HG02763 (cell line): ENCODE measurements at regions not wholly inside any gene's neighbourhood (a gene's known extent, or its start where the extent isn't known, plus 50 kb on each side); places are given as distances from the start of the nearest gene placed in this dataset.
"Not testable (repeated sequence)": the region's sequence is repeated elsewhere in the genome, so short reads cannot be mapped to it uniquely, and the experiment has no call there.

Source experiments
- ATAC-seq: cut with Tn5 transposase; IDR thresholded peaks from one replicate; pipeline ENCODE4 v1.9.1; 2021; ENCODE audit warnings: mild to moderate bottlenecking, moderate library complexity; ENCODE audit not compliant: unreplicated experiment

- no peak for ATAC-seq
Measured at GRCh38 chr1:104136621-104137020, 386.9 kb downstream of the AMY1C start.

GRCh38 chr1:104156738-104157137 lies 407.0 kb downstream of the AMY1C start:
- no peak for ATAC-seq

- ATAC-seq, result no peak
Measured at GRCh38 chr1:104163912-104164476, 414.3 kb downstream of the AMY1C start.

GRCh38 chr1:104172243-104172681 lies 422.6 kb downstream of the AMY1C start:
- ATAC-seq, result no peak

GRCh38 chr1:104182251-104182650 lies 432.6 kb downstream of the AMY1C start:
- ATAC-seq, result no peak

GRCh38 chr1:104189207-104189606 lies 439.5 kb downstream of the AMY1C start:
- ATAC-seq, result no peak

- ATAC-seq, result no peak
Measured at GRCh38 chr1:104190821-104191220, 441.1 kb downstream of the AMY1C start.

GRCh38 chr1:104195395-104195794 lies 445.7 kb downstream of the AMY1C start:
- no peak for ATAC-seq

- no peak for ATAC-seq
Measured at GRCh38 chr1:104196136-104196535, 446.4 kb downstream of the AMY1C start.

- no peak for ATAC-seq
Measured at GRCh38 chr1:104197516-104197915, 447.8 kb downstream of the AMY1C start.

GRCh38 chr1:104212239-104212638 lies 462.5 kb downstream of the AMY1C start:
- ATAC-seq, result no peak

GRCh38 chr1:104217395-104217986 lies 467.8 kb downstream of the AMY1C start:
- ATAC-seq, result not testable (repeated sequence)

- no peak for ATAC-seq
Measured at GRCh38 chr1:104229860-104230259, 480.2 kb downstream of the AMY1C start.

GRCh38 chr1:104231676-104232075 lies 482.0 kb downstream of the AMY1C start:
- no peak for ATAC-seq

- no peak for ATAC-seq
Measured at GRCh38 chr1:104235141-104235540, 485.4 kb downstream of the AMY1C start.

- ATAC-seq, result no peak
Measured at GRCh38 chr1:104238991-104239390, 489.3 kb downstream of the AMY1C start.

- no peak for ATAC-seq
Measured at GRCh38 chr1:104248385-104248784, 498.7 kb downstream of the AMY1C start.

- ATAC-seq, result no peak
Measured at GRCh38 chr1:104259481-104259880, 509.8 kb downstream of the AMY1C start.

GRCh38 chr1:104263110-104263509 lies 513.4 kb downstream of the AMY1C start:
- not testable (repeated sequence) for ATAC-seq

GRCh38 chr1:104264521-104264920 lies 514.8 kb downstream of the AMY1C start:
- no peak for ATAC-seq

- ATAC-seq, result no peak
Measured at GRCh38 chr1:104265163-104265562, 515.5 kb downstream of the AMY1C start.

- peak; percentile 65 for ATAC-seq
Measured at GRCh38 chr1:104266612-104267011, 516.9 kb downstream of the AMY1C start.

GRCh38 chr1:104288322-104288721 lies 538.6 kb downstream of the AMY1C start:
- not testable (repeated sequence) for ATAC-seq
